ACC112 (cell line): ENCODE measurements at regions not wholly inside any gene's neighbourhood (a gene's known extent, or its start where the extent isn't known, plus 50 kb on each side); places are given as distances from the start of the nearest gene placed in this dataset.

Source experiments
- H2AFZ ChIP-seq: fragments of 200-600 bp; sonication (generic); one replicate; pipeline ENCODE4 v1.6.0; 2017; ENCODE audit warnings: antibody characterized with exemption, low read length; ENCODE audit not compliant: unreplicated experiment
- H3K27ac ChIP-seq: fragments of 200-600 bp; sonication (generic); 2 replicates; pipeline ENCODE4 v1.5.1; 2014; ENCODE audit warnings: low read depth, mild to moderate bottlenecking, antibody characterized with exemption, low read length, moderate library complexity
- H3K27me3 ChIP-seq: fragments of 200-600 bp; sonication (generic); 2 replicates; pipeline ENCODE4 v1.6.1; 2014; ENCODE audit warnings: mild to moderate bottlenecking, antibody characterized with exemption, low read length, moderate library complexity, mixed read lengths; ENCODE audit not compliant: insufficient read depth
- H3K36me3 ChIP-seq: fragments of 200-600 bp; sonication (generic); 2 replicates; pipeline ENCODE4 v1.6.1; 2016; ENCODE audit warnings: mild to moderate bottlenecking, antibody characterized with exemption, low read length, moderate library complexity, mixed read lengths; ENCODE audit not compliant: insufficient read depth
- H3K4me1 ChIP-seq: fragments of 200-600 bp; sonication (generic); one replicate; pipeline ENCODE4 v1.6.1; 2016; ENCODE audit warnings: low read length, mixed read lengths; ENCODE audit not compliant: insufficient read depth, unreplicated experiment, control insufficient read depth
- H3K4me3 ChIP-seq: fragments of 200-600 bp; sonication (generic); 2 replicates; pipeline ENCODE4 v1.5.1; 2014; ENCODE audit warnings: mild to moderate bottlenecking, low read depth, low read length
- H3K79me2 ChIP-seq: fragments of 200-600 bp; sonication (generic); one replicate; pipeline ENCODE4 v1.6.0; 2016; ENCODE audit warnings: low read length; ENCODE audit not compliant: control insufficient read depth, unreplicated experiment, insufficient read depth

- H2AFZ ChIP-seq, result no peak overlapping the region
- H3K4me1 ChIP-seq, result peaks cover 4% of the 10 kb centered on the region
- no peak overlapping the region for H3K4me3 ChIP-seq
- no peaks in the 10 kb centered on the region for H3K79me2 ChIP-seq
- H3K36me3 ChIP-seq, result no peaks in the 10 kb centered on the region
- H3K27me3 ChIP-seq, result peaks cover 10% of the 10 kb centered on the region; the same call in 1 of the 2 replicates
- no peak overlapping the region for H3K27ac ChIP-seq
Observed at GRCh38 chr11:113555071-113555619, 79.9 kb upstream of the DRD2 start.

- H3K27me3 ChIP-seq, result peaks cover 12% of the 10 kb centered on the region; the same call in 1 of the 2 replicates
- no peak overlapping the region for H3K4me3 ChIP-seq
- H3K79me2 ChIP-seq, result no peaks in the 10 kb centered on the region
- no peak overlapping the region for H3K27ac ChIP-seq
- H2AFZ ChIP-seq, result no peak overlapping the region
- no peaks in the 10 kb centered on the region for H3K36me3 ChIP-seq
- H3K4me1 ChIP-seq, result peaks cover 4% of the 10 kb centered on the region
Observed at GRCh38 chr11:113554526-113554925, 79.3 kb upstream of the DRD2 start.

DNA sequence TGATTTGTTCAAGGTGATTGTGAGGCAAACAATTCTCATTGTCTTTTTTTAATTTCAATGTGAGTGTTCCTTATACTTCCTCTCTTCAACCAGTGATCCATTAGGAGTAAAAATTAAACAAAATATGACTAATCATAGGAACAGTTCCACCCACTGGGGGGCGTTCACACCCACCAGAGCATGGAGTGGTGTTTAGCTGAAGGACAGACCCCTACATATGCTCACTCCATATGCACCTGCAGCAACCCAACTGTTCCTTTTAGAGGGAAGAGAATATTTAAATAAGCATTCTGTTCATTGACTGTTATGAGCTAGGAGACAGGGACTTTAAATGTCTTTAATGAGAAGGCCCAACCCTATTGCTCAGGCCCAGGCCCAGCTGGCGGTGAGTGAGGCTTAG, 78.7 kb upstream of the DRD2 start:
- Histone ChIP-seq H3K27me3 (peaks cover 12% of the 10 kb centered on the region; the same call in 1 of the 2 replicates), H3K79me2 (no peaks in the 10 kb centered on the region)

DNA sequence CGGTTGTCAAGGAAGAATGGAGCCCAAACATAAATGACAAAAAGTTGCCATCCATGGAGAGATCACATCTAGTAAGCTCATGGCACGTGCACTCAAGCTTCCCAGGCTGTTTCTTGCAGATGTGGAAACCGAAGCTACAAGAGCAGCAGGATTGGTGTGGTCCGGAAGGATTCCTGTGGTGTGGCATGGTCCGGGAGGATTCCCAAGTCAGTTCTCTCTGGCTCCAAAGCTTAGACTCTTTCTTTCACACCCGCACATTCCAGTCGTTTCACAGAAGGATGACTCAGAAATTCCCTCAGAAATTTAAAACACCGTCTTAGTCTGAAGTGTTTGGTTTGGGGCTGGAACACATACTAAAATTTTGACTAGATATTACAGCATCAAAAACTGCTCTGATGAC, 78.0 kb upstream of the DRD2 start:
- Histone ChIP-seq H2AFZ (no peak overlapping the region), H3K4me3 (no peak overlapping the region), H3K79me2 (no peaks in the 10 kb centered on the region), H3K27me3 (peaks cover 15% of the 10 kb centered on the region; the same call in 1 of the 2 replicates), H3K27ac (no peak overlapping the region), H3K4me1 (peaks cover 4% of the 10 kb centered on the region), H3K36me3 (no peaks in the 10 kb centered on the region)

More for the DNA sequence above, 78.7 kb upstream of the DRD2 start:
- H3K27ac ChIP-seq, result no peak overlapping the region
- no peak overlapping the region for H2AFZ ChIP-seq
- peaks cover 4% of the 10 kb centered on the region for H3K4me1 ChIP-seq
- no peaks in the 10 kb centered on the region for H3K36me3 ChIP-seq
- H3K4me3 ChIP-seq, result no peak overlapping the region

DNA sequence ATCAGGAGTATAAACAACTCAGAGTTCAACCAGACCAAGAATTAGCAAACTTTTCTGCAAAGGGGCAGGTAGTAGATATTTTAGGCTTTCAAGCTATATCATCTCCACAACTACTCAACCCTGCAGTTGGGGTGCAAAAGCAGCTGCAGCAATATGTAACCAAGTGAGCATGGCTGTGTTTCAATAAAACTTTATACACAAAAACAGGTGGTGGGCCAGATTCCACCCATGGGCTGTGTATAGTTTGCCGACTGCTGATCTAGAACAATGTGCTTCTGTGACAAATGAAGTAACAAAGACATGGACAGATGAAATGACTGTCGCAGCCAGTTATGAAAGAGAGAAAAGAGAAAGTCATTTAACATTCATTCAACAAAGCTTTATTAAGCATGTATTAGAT, 77.1 kb upstream of the DRD2 start:
- Histone ChIP-seq H3K79me2 (no peaks in the 10 kb centered on the region), H3K36me3 (no peaks in the 10 kb centered on the region), H3K4me1 (peaks cover 8% of the 10 kb centered on the region), H2AFZ (no peak overlapping the region), H3K27ac (no peak overlapping the region), H3K4me3 (no peak overlapping the region), H3K27me3 (peaks cover 15% of the 10 kb centered on the region; the same call in 1 of the 2 replicates)

- no peak overlapping the region for H3K27ac ChIP-seq
- H3K27me3 ChIP-seq, result peaks cover 18% of the 10 kb centered on the region; the same call in 1 of the 2 replicates
- no peak overlapping the region for H2AFZ ChIP-seq
- peaks cover 14% of the 10 kb centered on the region for H3K4me1 ChIP-seq
- no peaks in the 10 kb centered on the region for H3K79me2 ChIP-seq
- H3K36me3 ChIP-seq, result no peaks in the 10 kb centered on the region
- no peak overlapping the region for H3K4me3 ChIP-seq
Observed at GRCh38 chr11:113551645-113552044, 76.4 kb upstream of the DRD2 start.

DNA sequence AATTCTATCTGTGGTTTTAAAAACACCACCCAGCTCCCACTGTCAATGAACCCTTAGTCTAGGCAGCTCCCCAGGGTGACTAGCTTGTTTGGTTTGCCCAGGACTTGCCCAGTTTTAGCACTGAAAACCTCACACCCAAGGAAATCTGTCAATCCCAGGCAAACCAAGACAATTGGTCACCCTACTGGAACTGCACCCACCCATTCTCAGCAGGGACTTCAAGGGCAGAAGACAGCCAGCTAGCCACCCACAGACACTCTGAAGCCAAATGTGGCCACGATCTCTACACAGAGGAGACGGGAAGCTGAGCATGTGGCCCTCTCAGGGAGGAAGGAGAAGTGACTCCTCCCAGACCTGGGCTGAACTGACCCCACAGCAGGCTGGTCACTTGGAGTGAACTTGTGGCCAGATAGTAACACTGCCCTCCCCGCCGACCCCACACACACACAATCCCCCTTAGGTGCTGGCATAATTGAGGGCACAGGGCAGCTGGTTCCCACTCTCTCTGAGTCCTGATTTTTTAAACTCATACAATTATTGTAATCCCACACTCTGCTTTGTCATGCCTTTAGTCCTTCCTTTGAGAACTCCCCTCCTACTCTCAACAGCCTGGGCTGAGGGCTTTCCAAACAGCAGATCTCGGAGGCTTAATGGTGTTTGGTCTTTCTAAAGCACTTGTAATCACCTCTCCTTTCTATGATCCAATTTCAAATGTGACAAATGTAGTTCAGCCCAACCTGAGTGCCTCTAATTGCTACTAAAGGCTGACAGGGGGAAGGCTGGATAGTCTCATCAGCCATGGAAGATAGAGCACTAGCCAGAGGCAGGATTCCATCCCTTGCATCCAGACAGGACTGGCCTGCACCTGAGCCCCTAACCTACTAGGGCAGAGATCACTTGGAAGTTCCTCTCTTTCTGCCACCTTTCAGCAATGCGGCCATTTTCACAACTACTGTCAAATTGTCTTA, 74.7 kb upstream of the DRD2 start:
- Histone ChIP-seq H2AFZ (no peak overlapping the region), H3K4me3 (no peak overlapping the region), H3K27me3 (peaks cover 34% of the 10 kb centered on the region; the same call in 1 of the 2 replicates), H3K27ac (no peak overlapping the region), H3K4me1 (peaks cover 15% of the 10 kb centered on the region), H3K79me2 (no peaks in the 10 kb centered on the region), H3K36me3 (no peaks in the 10 kb centered on the region)

DNA sequence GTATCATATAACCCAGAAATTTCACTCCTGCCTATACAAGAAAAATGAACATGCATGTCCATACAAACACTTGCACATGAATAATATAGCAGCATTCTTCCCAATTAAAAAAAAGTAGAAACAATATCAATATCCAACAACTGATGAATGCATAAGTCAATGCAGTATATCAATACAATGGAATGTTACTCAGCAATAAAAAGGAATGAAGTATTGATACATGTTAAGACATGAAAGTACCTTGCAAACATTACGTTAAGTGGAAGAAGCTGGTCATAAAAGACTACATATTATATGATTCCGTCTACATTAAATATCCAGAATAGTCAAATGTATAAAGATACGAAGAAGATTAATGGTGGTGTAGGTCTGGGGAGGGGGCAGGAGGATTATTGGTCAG, 73.9 kb upstream of the DRD2 start:
- H3K27me3 ChIP-seq, result peaks cover 34% of the 10 kb centered on the region
- H2AFZ ChIP-seq, result no peak overlapping the region
- H3K27ac ChIP-seq, result no peak overlapping the region
- H3K79me2 ChIP-seq, result no peaks in the 10 kb centered on the region
- H3K4me1 ChIP-seq, result peaks cover 15% of the 10 kb centered on the region
- H3K4me3 ChIP-seq, result no peak overlapping the region
- no peaks in the 10 kb centered on the region for H3K36me3 ChIP-seq

DNA sequence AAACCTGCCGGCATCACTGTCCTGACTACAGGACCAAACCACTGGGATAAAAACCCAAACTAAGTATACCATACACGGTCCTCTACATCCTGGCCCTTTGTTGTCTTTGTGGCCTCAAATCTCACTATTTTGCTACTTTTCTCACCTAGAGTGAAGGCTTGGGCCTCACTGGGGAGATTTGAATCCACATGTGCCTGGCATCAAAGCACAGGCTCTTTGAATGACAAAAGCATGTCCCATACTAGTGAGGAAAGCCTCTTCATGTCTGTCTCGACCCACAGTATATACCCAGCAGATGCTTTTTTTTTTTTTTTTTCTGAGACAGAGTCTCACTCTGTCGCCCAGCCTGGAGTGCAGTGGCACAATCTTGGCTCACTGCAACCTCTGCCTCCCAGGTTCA, 72.5 kb upstream of the DRD2 start:
- H3K27ac ChIP-seq, result no peak overlapping the region

GRCh38 chr11:113546757-113547507, 71.7 kb upstream of the DRD2 start:
- no peak overlapping the region for H2AFZ ChIP-seq
- no peaks in the 10 kb centered on the region for H3K79me2 ChIP-seq
- no peaks in the 10 kb centered on the region for H3K36me3 ChIP-seq
- peaks cover 11% of the 10 kb centered on the region for H3K4me1 ChIP-seq
- H3K27ac ChIP-seq, result no peak overlapping the region
- H3K4me3 ChIP-seq, result no peak overlapping the region
- peaks cover 41% of the 10 kb centered on the region for H3K27me3 ChIP-seq

More for the DNA sequence above, 72.5 kb upstream of the DRD2 start:
- no peak overlapping the region for H3K4me3 ChIP-seq
- no peak overlapping the region for H2AFZ ChIP-seq
- H3K4me1 ChIP-seq, result peaks cover 11% of the 10 kb centered on the region
- no peaks in the 10 kb centered on the region for H3K79me2 ChIP-seq
- H3K27me3 ChIP-seq, result peaks cover 37% of the 10 kb centered on the region
- no peaks in the 10 kb centered on the region for H3K36me3 ChIP-seq
